GM19099 (cell line): ENCODE measurements at regions not wholly inside any gene's neighbourhood (a gene's known extent, or its start where the extent isn't known, plus 50 kb on each side); places are given as distances from the start of the nearest gene placed in this dataset.

ENCODE experiments used
- POLR2A ChIP-seq: IDR thresholded peaks from 3 replicates; pipeline ENCODE4 v1.6.1; 2011; ENCODE audit warnings: low read depth; ENCODE audit not compliant: insufficient read length; ENCODE audit errors: extremely low read depth

GRCh38 chr7:46107610-46108217 is 186.6 kb upstream of the IGFBP3 start:
- no peak for TF ChIP-seq POLR2A

DNA sequence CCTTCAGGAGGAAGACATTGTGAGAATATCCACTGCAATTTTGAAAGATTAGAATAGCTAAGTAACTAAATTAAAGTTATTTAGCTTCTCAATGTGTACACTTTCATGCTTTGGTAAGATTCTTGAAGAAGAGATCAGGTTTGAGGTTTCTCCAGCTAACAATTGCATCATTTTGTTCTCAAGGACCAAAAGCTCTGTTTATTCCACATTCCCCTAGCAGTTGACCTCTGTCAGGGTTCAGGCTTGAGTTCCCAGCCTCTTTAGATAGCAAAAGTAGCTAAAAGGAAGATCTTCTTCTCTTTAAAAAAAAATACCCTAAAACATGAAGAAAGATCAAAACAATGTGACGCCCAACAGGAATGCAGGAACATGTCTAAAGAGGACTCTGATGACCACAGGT is 179.4 kb upstream of the IGFBP3 start:
- TF ChIP-seq POLR2A = no peak

DNA sequence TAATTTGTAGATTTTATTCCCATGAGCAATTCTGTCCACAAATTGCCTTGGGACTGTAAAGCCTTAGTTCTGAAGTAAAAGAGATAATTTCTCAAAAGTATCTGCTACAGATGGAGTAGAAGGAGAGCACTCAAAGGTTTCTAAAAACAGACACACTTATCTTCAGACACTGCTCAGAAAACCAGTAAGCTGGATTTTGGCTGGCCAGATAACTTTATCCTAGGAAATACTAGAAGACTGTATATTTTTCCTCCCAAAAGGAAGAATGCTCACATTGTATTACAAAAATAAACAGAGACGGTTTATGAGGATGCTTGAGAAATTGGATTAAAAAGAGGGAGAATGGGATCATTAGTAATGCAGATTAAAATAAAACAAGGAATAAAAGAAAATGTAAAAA is 178.0 kb upstream of the IGFBP3 start:
- no peak for TF ChIP-seq POLR2A

DNA sequence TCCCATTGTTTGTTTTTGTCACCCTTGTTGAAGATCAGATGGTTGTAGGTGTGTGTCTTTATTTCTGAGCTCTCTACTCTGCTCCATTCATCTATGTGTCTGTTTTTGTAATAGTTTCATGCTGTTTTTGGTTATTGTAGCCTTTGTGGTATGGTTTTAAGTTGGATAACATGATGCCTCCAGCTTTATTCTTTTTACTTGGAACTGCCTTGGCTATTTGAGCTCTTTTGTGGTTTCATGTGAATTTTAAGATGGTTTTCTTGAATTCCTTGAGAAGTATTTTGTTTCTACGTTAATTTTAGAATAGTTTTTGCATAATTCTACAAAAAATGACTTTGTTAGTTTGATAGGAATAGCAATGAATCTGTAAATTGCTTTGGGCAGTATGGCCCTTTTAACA is 170.0 kb upstream of the IGFBP3 start:
- no peak for TF ChIP-seq POLR2A

DNA sequence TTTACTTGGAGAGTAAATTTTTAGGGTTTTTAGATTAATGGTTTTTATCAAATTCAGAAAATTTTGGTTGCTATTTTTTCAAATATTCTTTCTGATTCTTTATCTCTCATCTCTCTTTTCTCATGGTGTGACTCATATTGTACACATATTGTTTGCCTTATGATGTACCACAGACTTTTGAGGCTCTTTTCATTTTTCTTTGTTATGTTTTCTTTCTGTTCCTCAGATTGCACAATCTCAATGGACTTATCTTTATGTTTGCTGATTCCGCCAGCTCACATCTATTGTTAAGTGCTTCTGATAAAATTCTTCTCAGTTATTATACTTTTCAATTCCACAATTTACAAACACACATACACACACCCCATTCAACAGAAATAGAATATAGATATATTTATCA is 168.2 kb upstream of the IGFBP3 start:
- no peak for TF ChIP-seq POLR2A

GRCh38 chr7:46080595-46081159 is 159.6 kb upstream of the IGFBP3 start:
- no peak for TF ChIP-seq POLR2A

GRCh38 chr7:46079421-46079820 is 158.3 kb upstream of the IGFBP3 start:
- TF ChIP-seq POLR2A = no peak

GRCh38 chr7:46076527-46076926 is 155.5 kb upstream of the IGFBP3 start:
- TF ChIP-seq POLR2A = no peak

- no peak for TF ChIP-seq POLR2A
Observed at GRCh38 chr7:46072722-46073121, 151.7 kb upstream of the IGFBP3 start.

GRCh38 chr7:46071601-46072000 is 150.5 kb upstream of the IGFBP3 start:
- no peak for TF ChIP-seq POLR2A

DNA sequence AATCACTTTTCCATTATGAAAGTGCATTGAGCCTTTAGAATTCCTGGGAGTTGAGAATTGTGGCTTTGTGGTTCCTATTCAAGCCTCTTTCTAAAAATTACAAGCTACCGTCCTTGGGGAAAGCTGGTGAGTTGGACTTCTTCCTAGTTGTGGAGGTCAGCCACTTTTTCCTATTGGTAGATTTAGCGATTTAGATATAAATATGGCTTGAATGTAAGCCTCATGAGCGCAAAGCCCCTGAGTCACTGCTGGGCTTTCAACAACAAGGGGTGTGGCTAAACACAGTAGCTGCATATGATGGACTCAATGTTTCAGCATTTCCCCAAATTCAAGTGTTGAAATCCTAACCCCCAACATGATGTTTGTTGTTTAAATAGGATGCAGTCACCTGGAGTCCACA is 150.0 kb upstream of the IGFBP3 start:
- no peak for TF ChIP-seq POLR2A

DNA sequence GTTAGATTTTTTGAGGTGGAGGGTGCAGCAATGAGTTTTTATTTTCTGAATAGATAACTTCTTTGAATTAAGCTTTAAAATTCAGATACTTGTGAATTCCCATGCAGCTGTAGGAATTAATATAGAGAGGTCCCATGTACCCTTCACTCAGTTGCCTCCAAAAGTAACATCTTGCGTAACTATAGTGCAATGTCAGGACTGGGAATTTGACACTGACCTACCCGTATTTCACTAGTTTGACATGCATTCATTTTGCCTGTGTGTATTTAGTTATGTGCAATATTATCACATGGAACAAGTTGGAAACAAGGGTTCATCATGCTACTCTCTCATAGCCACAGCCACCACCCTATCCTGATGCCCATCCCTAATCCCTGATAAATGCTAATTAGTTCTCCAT is 147.1 kb upstream of the IGFBP3 start:
- no peak for TF ChIP-seq POLR2A

GRCh38 chr7:46059308-46060020 is 138.4 kb upstream of the IGFBP3 start:
- TF ChIP-seq POLR2A = no peak

DNA sequence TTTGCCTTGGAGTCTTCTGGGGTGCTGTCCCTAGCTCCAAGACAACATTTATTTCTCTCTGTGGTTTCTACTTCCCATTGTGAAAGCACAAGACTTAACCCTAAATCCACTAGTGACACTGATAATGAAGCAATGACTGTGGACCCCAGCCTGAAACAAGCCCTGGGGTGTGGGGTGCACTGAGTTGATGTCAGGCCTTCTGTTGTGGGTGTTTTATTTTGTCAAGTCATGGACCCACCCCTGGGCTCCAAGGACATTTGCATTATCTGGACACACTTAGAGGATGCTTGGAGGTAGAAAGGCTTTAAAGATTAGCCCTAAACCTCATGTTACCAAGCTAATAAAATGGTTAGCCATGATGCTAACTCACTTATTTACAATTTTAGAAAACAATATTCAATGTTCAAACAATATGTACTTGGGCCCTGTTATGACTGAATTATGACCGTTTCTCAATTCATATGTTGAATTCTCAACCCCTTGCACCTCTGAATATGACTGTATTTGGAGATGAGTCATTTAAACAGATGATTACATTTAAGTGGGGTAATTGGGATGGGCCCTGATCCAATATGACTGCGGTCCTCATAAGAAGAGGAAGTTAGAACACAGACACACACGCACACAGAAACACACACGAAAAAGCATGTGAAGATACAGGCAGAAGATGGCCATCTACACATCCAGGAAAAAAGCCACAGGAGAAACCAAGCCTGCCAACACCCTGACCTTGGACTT is 137.2 kb upstream of the IGFBP3 start:
- TF ChIP-seq POLR2A = no peak

DNA sequence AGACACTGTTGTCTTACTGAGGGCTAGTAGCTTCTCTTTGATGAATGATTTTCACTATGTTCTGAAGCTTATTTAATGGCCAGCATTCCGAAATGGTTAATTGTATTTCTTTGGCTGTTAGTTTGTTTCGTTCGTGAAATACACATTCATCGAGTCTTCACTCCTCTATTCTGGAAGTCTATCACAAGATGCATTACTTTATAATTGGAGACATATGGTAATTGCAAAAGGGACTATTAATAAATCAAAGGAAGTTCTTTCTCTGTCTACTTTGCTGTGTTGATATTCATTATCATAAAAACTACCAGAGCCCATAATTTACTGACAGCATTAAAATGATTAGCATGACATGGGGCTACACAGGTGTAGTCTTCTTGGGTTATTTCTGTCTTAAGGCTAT is 133.8 kb upstream of the IGFBP3 start:
- TF ChIP-seq POLR2A = no peak

DNA sequence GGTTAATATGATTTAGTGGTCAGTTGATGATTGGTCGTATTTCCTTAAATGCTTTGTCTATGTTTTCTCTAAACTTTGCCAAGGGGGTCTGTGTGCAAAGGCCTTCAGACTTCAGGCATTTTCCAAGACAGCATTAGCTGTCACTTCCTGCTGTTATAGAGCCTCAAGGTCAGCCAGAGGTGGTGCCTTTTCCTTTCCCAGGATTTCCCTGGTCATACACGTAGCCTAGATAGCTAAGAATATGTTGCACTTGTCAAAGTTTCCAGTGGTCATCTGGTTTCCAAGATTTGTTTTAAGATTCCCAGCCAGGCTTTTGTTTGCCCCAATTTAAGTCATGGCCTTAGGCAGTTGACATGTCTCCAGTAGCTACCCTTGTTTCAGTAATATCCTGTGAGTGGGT is 133.2 kb upstream of the IGFBP3 start:
- no peak for TF ChIP-seq POLR2A
